ENCODE measurements at regions not wholly inside any gene's neighbourhood (a gene's known extent, or its start where the extent isn't known, plus 50 kb on each side); places are given as distances from the start of the nearest gene placed in this dataset.
"Not testable (repeated sequence)": the region's sequence is repeated elsewhere in the genome, so short reads cannot be mapped to it uniquely, and the experiment has no call there.

- Mint-ChIP-seq H3K9me3 (ENCODE audit: unreplicated experiment) (no peaks in the 10 kb centered on the region), H3K27ac (ENCODE audit: low read depth, unreplicated experiment) (no peak overlapping the region), H3K27me3 (ENCODE audit: insufficient read depth, unreplicated experiment) (no peaks in the 10 kb centered on the region), H3K4me3 (ENCODE audit: unreplicated experiment) (no peak overlapping the region), H3K36me3 (ENCODE audit: insufficient read depth, unreplicated experiment) (peaks cover 6% of the 10 kb centered on the region), H3K4me1 (ENCODE audit: insufficient read depth, unreplicated experiment) (peaks cover 6% of the 10 kb centered on the region)
- TF ChIP-seq CTCF (IDR thresholded peaks at IDR 0.05; ENCODE audit: unreplicated experiment) = no peak
- DNase-seq (ENCODE audit: unreplicated experiment) = no peak
- POLR2A ChIA-PET = no interaction called here
- no TSS peak for BruUV-seq (replicated peaks)
- intact Hi-C loops (cut with micrococcal nuclease) = no loop called here
- CTCF ChIA-PET = no interaction called here
These were observed 646.4 kb upstream of the KCNMB2 start for GRCh38 chr3:177889652-177890358.

DNA sequence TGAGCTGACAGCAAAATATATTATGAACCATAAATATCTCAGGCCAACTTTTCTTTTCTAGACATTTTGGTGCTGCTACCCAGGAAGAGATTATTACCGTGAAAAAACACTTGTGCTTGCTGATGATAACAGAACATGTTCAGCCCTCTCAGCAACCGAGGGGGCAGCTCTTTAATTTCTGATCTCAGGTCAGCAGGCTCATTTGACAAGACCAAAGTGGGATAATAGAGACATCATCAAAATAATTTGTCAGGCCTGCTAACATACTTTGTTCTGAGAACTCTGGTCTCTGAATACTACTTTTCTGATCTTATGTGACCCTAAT, 645.9 kb upstream of the KCNMB2 start:
- Mint-ChIP-seq H3K4me1 (ENCODE audit: insufficient read depth, unreplicated experiment) (peaks cover 6% of the 10 kb centered on the region), H3K4me3 (ENCODE audit: unreplicated experiment) (no peak overlapping the region), H3K9me3 (ENCODE audit: unreplicated experiment) (no peaks in the 10 kb centered on the region), H3K27me3 (ENCODE audit: insufficient read depth, unreplicated experiment) (no peaks in the 10 kb centered on the region), H3K36me3 (ENCODE audit: insufficient read depth, unreplicated experiment) (peaks cover 6% of the 10 kb centered on the region), H3K27ac (ENCODE audit: low read depth, unreplicated experiment) (no peak overlapping the region)
- DNase-seq (ENCODE audit: unreplicated experiment) = no peak
- no TSS peak for BruUV-seq (replicated peaks)
- intact Hi-C loops (cut with micrococcal nuclease) = no loop called here
- ChIA-PET CTCF (no interaction called here), POLR2A (no interaction called here)
- no peak for TF ChIP-seq CTCF (IDR thresholded peaks at IDR 0.05; ENCODE audit: unreplicated experiment)

- H3K4me3 Mint-ChIP-seq (ENCODE audit: unreplicated experiment); H3K9me3 Mint-ChIP-seq (ENCODE audit: unreplicated experiment); H3K36me3 Mint-ChIP-seq (ENCODE audit: insufficient read depth, unreplicated experiment); intact Hi-C loops (cut with micrococcal nuclease); CTCF ChIA-PET; BruUV-seq (replicated peaks); DNase-seq (ENCODE audit: unreplicated experiment); H3K4me1 Mint-ChIP-seq (ENCODE audit: insufficient read depth, unreplicated experiment); POLR2A ChIA-PET; H3K27me3 Mint-ChIP-seq (ENCODE audit: insufficient read depth, unreplicated experiment); H3K27ac Mint-ChIP-seq (ENCODE audit: low read depth, unreplicated experiment): not testable (repeated sequence)
These were observed 644.7 kb upstream of the KCNMB2 start for GRCh38 chr3:177891569-177891968.

GRCh38 chr3:177893331-177893730, 642.9 kb upstream of the KCNMB2 start:
- Mint-ChIP-seq H3K27me3 (ENCODE audit: insufficient read depth, unreplicated experiment) (no peaks in the 10 kb centered on the region), H3K4me3 (ENCODE audit: unreplicated experiment) (no peak overlapping the region), H3K36me3 (ENCODE audit: insufficient read depth, unreplicated experiment) (peaks cover 16% of the 10 kb centered on the region), H3K9me3 (ENCODE audit: unreplicated experiment) (peaks cover 5% of the 10 kb centered on the region), H3K4me1 (ENCODE audit: insufficient read depth, unreplicated experiment) (peaks cover 6% of the 10 kb centered on the region), H3K27ac (ENCODE audit: low read depth, unreplicated experiment) (no peak overlapping the region)
- TF ChIP-seq CTCF (IDR thresholded peaks at IDR 0.05; ENCODE audit: unreplicated experiment) = no peak
- no TSS peak for BruUV-seq (replicated peaks)
- ChIA-PET POLR2A (interaction anchor here (0.9 kb wide), 1 partner anchor 83 kb away, joined by 3 read pairs; no protein-coding TSS in a partner anchor), CTCF (interaction anchor here (0.7 kb wide), 1 partner anchor 515 kb away, joined by 3 read pairs; no protein-coding TSS in a partner anchor)
- intact Hi-C loops (cut with micrococcal nuclease) = no loop called here
- DNase-seq (ENCODE audit: unreplicated experiment) = peak; percentile 12
